ENCODE measurements at regions not wholly inside any gene's neighbourhood (a gene's known extent, or its start where the extent isn't known, plus 50 kb on each side); places are given as distances from the start of the nearest gene placed in this dataset.

DNA sequence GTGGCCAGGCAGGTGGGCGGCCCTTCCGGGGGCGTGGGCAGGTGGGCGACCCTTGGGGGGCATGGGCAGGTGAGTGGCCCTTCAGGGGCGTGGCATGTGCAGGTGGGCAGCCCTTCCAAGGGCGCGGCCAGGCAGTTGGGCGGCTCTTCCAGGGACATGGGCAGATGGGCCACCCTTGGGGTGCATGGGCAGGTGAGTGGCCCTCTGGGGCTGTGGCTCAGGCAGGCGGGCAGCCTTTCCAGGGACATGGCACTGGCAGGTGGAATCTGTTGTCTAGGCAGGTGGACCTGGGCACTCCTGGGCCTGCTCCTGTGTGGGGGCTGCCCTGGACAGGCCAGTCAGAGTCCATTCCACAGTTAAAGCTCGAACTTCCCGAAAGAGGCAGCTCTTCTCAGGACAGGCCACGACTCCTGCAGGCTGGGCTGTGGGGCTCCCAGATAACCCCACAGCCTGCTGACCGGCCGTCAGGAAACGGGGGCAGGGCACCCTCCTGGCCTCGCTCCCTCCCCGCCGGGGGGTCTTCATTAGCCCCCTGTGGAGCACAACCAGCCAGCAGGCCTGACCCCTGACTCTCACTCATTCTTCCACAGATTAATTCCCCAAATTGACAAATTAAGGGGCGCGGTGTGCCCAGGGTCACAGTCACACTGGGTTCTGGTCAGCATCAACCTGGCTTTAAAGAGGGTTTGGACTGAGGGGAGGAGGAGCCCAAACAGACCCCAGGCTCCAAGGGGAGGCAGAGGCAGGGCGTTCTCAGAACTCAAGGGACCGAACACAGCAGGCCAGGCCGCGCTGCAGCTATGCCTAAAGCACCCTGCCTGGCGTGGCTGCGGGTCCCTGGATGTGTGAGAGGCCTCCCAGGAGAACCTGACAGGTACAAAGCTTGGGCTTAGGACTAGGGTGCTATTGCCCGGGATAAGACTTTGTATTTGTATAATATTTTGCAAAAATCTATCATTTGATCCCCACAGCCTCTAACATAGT is 130.0 kb downstream of the DLL1 start:
- H3K27ac ChIP-seq (ENCODE audit: low read depth, low read length) = no peak overlapping the region
- H3K36me3 ChIP-seq (ENCODE audit: control insufficient read depth in 2 of 3, insufficient read depth in 3 of 3, low read length in 3 of 3) = no peaks in the 10 kb centered on the region
- no peak for DNase-seq
- no peak for ATAC-seq
- H3K4me3 ChIP-seq (ENCODE audit: low read length) = no peak overlapping the region
- ChIA-PET CTCF (no interaction called here), POLR2A (no interaction called here)
- Mint-ChIP-seq H3K4me1 (peaks cover 0 to 8% (median 4%) of the 10 kb centered on the region in 7 donors), H3K9me3 (peaks cover 0 to 5% (median 0%) of the 10 kb centered on the region in 11 donors), H3K27ac (no peak overlapping the region), H3K27me3 (peaks cover 0 to 10% (median 0%) of the 10 kb centered on the region in 5 donors), H3K4me3 (no peak overlapping the region), H3K36me3 (no peaks in the 10 kb centered on the region)
- intact Hi-C loops (cut with micrococcal nuclease) = no loop called here
- no peaks in the 10 kb centered on the region for H3K27me3 ChIP-seq (ENCODE audit: control insufficient read depth in 2 of 2, insufficient read depth in 2 of 2, low read length in 2 of 2)
- H3K9me3 ChIP-seq (ENCODE audit: control insufficient read depth in 2 of 3, low read length in 3 of 3) = no peaks in the 10 kb centered on the region
- H3K4me1 ChIP-seq (ENCODE audit: control insufficient read depth in 2 of 2, insufficient read depth in 2 of 2, low read length in 2 of 2) = no peaks in the 10 kb centered on the region

DNA sequence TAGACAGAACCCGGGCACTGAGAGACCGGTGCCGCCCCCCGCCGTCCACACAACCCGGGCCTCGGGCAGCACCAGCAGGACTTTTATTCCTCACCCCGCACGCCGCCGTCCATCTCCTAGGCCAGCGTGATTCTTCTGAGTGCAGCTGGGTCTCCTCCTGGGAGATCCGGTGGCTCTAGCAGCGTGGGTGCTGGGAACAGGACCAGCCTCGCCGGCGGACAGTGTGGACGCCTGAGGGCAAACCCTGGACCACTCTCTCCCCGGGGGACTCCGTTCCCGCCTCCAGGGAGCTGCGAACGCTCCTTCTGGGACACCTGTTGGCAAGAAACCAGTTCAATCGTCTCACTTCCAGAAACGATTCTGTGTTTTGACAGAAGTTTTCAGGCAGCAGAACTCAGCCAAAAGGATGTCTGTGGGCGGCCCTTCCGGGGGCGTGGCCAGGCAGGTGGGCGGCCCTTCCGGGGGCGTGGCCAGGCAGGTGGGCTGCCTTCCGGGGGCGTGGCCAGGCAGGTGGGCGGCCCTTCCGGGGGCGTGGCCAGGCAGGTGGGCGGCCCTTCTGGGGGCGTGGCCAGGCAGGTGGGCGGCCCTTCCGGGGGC is 130.7 kb downstream of the DLL1 start:
- POLR2A ChIA-PET = no interaction called here
- Mint-ChIP-seq H3K27ac (no peak overlapping the region), H3K36me3 (no peaks in the 10 kb centered on the region), H3K4me1 (peaks cover 0 to 8% (median 4%) of the 10 kb centered on the region in 7 donors), H3K27me3 (peaks cover 0 to 7% (median 0%) of the 10 kb centered on the region in 5 donors), H3K9me3 (peaks cover 0 to 5% (median 0%) of the 10 kb centered on the region in 11 donors), H3K4me3 (no peak overlapping the region)
- DNase-seq (peak in 1 of 9 donors; percentile 19), ATAC-seq (no peak)
- H3K4me1 ChIP-seq (ENCODE audit: control insufficient read depth in 2 of 2, insufficient read depth in 2 of 2, low read length in 2 of 2) = no peaks in the 10 kb centered on the region
- CTCF ChIA-PET = no interaction called here
- H3K4me3 ChIP-seq (ENCODE audit: low read length) = no peak overlapping the region
- intact Hi-C loops (cut with micrococcal nuclease) = no loop called here
- H3K36me3 ChIP-seq (ENCODE audit: control insufficient read depth in 2 of 3, insufficient read depth in 3 of 3, low read length in 3 of 3) = no peaks in the 10 kb centered on the region
- no peak overlapping the region for H3K27ac ChIP-seq (ENCODE audit: low read depth, low read length)
- no peaks in the 10 kb centered on the region for H3K27me3 ChIP-seq (ENCODE audit: control insufficient read depth in 2 of 2, insufficient read depth in 2 of 2, low read length in 2 of 2)
- H3K9me3 ChIP-seq (ENCODE audit: control insufficient read depth in 2 of 3, low read length in 3 of 3) = no peaks in the 10 kb centered on the region

DNA sequence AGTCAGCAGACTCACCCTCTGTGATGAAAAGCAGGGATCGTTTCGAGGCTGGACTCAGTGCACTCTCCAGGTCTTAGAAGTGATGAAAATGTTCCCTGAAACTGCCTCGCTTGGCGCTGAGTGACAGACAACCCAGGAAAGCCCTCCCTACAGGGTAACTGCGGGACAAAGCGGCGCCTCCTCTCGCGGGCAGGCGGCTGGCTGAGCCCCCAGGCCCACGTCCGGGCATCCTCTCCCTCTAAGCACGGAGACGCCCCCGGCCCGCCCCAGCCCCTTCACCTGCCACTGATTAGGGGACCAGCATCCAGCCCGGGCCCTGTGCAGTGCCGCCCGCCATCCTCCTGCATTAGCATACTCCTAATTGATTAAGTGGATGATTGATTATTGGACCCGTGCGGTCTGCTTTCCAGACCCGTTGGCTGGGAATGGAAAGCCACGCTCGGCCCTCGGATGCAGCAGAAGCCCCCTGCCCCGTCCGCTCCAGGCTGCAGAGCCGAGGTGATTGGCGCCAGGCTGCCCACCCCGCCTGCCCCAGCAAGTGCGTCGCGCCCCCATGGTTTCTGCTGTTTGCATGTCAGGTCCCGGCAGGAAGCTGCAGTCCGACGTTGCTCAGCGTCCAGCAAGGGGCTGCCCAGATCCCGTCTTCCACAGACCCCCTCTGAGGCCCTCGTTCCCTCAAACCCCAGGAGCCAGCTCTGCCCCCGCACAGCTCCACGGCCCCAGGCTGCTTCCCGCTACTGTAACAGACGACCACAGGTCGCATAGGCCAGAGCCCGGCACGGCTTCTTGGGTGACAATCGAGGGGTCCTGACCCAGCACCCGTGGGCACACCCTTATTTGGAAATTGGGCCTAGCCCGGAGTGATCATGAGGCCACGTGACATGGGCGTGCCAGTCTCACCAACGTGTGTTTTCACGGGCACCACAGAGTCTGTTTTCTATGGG is 131.6 kb downstream of the DLL1 start:
- POLR2A ChIA-PET = no interaction called here
- no peak for DNase-seq
- H3K9me3 ChIP-seq (ENCODE audit: control insufficient read depth in 2 of 3, low read length in 3 of 3) = no peaks in the 10 kb centered on the region

DNA sequence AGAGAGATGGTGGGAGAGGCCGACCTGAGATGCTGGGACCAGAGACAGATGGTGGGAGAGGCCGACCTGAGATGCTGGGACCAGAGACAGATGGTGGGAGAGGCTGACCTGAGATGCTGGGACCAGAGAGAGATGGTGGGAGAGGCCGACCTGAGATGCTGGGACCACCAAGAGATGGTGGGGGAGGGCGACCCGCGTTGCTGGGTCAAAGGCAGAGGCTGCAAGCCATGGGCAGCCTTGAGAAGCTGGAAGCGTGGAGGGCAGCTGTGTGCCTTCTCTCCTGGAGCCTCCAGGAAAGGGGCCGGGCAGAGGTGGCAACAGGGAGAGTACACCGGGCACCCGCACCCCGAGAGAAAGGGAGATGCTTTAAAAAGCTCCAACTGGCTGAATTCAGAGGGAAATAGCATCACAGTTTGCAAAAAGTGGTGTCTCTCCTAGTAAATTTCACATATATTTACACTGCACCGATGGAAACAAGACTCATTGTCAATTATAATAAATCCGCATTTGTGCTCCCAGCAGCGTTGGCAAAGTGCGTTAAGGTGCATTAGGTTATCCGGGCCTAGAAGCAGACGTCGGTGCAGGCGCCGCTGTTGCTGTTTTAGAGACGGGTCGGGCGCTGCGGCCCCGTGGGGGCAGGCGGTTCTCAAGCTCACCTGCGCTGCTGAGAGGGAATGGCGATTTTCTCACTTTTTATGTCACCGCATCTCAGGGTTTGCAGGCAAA is 132.4 kb downstream of the DLL1 start:
- DNase-seq = no peak
- Mint-ChIP-seq H3K36me3 (no peaks in the 10 kb centered on the region), H3K27me3 (peaks cover 0 to 10% (median 0%) of the 10 kb centered on the region in 5 donors), H3K9me3 (peaks cover 0 to under 1% (median 0%) of the 10 kb centered on the region in 11 donors), H3K4me1 (peaks cover 0 to 8% (median 4%) of the 10 kb centered on the region in 7 donors), H3K27ac (no peak overlapping the region), H3K4me3 (no peak overlapping the region)
- Histone ChIP-seq H3K27ac (ENCODE audit: low read depth, low read length) (no peak overlapping the region), H3K36me3 (ENCODE audit: control insufficient read depth in 2 of 3, insufficient read depth in 3 of 3, low read length in 3 of 3) (no peaks in the 10 kb centered on the region), H3K27me3 (ENCODE audit: control insufficient read depth in 2 of 2, insufficient read depth in 2 of 2, low read length in 2 of 2) (no peaks in the 10 kb centered on the region), H3K9me3 (ENCODE audit: control insufficient read depth in 2 of 3, low read length in 3 of 3) (no peaks in the 10 kb centered on the region), H3K4me1 (ENCODE audit: control insufficient read depth in 2 of 2, insufficient read depth in 2 of 2, low read length in 2 of 2) (peaks cover 0 to 3% of the 10 kb centered on the region in 2 donors), H3K4me3 (ENCODE audit: low read length) (no peak overlapping the region)
- ATAC-seq = no peak
- POLR2A ChIA-PET = no interaction called here
- CTCF ChIA-PET = no interaction called here
- intact Hi-C loops (cut with micrococcal nuclease) = no loop called here

More for the DNA sequence above, 131.6 kb downstream of the DLL1 start:
- CTCF ChIA-PET = no interaction called here
- Histone ChIP-seq H3K4me1 (ENCODE audit: control insufficient read depth in 2 of 2, insufficient read depth in 2 of 2, low read length in 2 of 2) (no peaks in the 10 kb centered on the region), H3K27me3 (ENCODE audit: control insufficient read depth in 2 of 2, insufficient read depth in 2 of 2, low read length in 2 of 2) (no peaks in the 10 kb centered on the region), H3K36me3 (ENCODE audit: control insufficient read depth in 2 of 3, insufficient read depth in 3 of 3, low read length in 3 of 3) (no peaks in the 10 kb centered on the region), H3K4me3 (ENCODE audit: low read length) (no peak overlapping the region), H3K27ac (ENCODE audit: low read depth, low read length) (no peak overlapping the region)
- no peak overlapping the region for H3K4me3 Mint-ChIP-seq
- intact Hi-C loops (cut with micrococcal nuclease) = no loop called here
- H3K27me3 Mint-ChIP-seq = peaks cover 0 to 7% (median 0%) of the 10 kb centered on the region in 5 donors
- H3K27ac Mint-ChIP-seq = no peak overlapping the region
- H3K36me3 Mint-ChIP-seq = no peaks in the 10 kb centered on the region
- H3K9me3 Mint-ChIP-seq = peaks cover 0 to 5% (median 0%) of the 10 kb centered on the region in 11 donors
- ATAC-seq = no peak
- peaks cover 0 to 8% (median 4%) of the 10 kb centered on the region in 7 donors for H3K4me1 Mint-ChIP-seq

DNA sequence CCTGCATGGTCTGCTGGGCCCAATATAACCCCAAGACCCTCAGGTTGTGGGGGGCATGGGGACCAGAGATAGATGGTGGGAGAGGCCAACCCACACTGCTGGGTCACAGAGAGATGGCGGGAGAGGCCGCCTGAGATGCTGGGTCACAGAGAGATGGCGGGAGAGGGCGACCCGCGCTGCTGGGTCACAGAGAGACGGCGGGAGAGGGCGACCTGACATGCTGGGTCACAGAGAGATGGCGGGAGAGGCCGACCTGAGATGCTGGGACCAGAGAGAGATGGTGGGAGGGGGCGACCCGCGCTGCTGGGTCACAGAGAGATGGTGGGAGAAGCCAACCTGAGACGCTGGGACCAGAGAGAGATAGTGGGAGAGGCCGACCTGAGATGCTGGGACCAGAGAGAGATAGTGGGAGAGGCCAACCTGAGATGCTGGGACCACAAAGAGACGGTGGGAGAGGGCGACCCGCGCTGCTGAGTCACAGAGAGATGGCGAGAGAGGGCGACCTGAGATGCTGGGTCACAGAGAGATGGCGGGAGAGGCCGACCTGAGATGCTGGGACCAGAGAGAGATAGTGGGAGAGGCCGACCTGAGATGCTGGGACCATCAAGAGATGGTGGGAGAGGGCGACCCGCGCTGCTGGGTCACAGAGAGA is 133.2 kb downstream of the DLL1 start:
- DNase-seq = no peak
- no peak overlapping the region for H3K4me3 ChIP-seq (ENCODE audit: low read length)
- CTCF ChIA-PET = no interaction called here
- Mint-ChIP-seq H3K4me1 (peaks cover 0 to 5% (median under 1%) of the 10 kb centered on the region in 7 donors), H3K27me3 (peaks cover 0 to 10% (median 0%) of the 10 kb centered on the region in 5 donors), H3K36me3 (no peaks in the 10 kb centered on the region), H3K27ac (no peak overlapping the region), H3K9me3 (no peaks in the 10 kb centered on the region), H3K4me3 (no peak overlapping the region)
- H3K4me1 ChIP-seq (ENCODE audit: control insufficient read depth in 2 of 2, insufficient read depth in 2 of 2, low read length in 2 of 2) = peaks cover 0 to 7% of the 10 kb centered on the region in 2 donors
- no peaks in the 10 kb centered on the region for H3K36me3 ChIP-seq (ENCODE audit: control insufficient read depth in 2 of 3, insufficient read depth in 3 of 3, low read length in 3 of 3)
- no peaks in the 10 kb centered on the region for H3K27me3 ChIP-seq (ENCODE audit: control insufficient read depth in 2 of 2, insufficient read depth in 2 of 2, low read length in 2 of 2)
- H3K27ac ChIP-seq (ENCODE audit: low read depth, low read length) = no peak overlapping the region
- POLR2A ChIA-PET = no interaction called here
- ATAC-seq = no peak
- intact Hi-C loops (cut with micrococcal nuclease) = no loop called here
- H3K9me3 ChIP-seq (ENCODE audit: control insufficient read depth in 2 of 3, low read length in 3 of 3) = no peaks in the 10 kb centered on the region

All from naive thymus-derived CD4-positive, alpha-beta T cell (primary cell).